Right lobe of liver (tissue), 4 donors: ENCODE measurements at regions not wholly inside any gene's neighbourhood (a gene's known extent, or its start where the extent isn't known, plus 50 kb on each side); places are given as distances from the start of the nearest gene placed in this dataset.
"Not testable (repeated sequence)": the region's sequence is repeated elsewhere in the genome, so short reads cannot be mapped to it uniquely, and the experiment has no call there.

Experiments used
- POLR2A ChIP-seq: fragments of 450-650 bp; IDR thresholded peaks from one replicate; pipeline ENCODE4 v1.6.1; 2017; ENCODE audit warnings: antibody characterized with exemption, mild to moderate bottlenecking
- TF ChIP-seq, protein P1 (sequence below), 4 donors: fragments of 200-600 bp in 3 of 4; fragments of 450-650 bp in 1 of 4; IDR thresholded peaks; one replicate each; pipeline versions ENCODE4 v1.5.1 to v1.8.0; 2016 to 2022; ENCODE audit warnings: antibody characterized with exemption in 4 of 4, mild to moderate bottlenecking in 2 of 4
- donor health status: DM: no; HTN: no; CAD: no.
- donor health status: DM: no; HTN: no; CAD: no.
- donor health status: DM: no; HTN: yes; CAD: no.

DNA sequence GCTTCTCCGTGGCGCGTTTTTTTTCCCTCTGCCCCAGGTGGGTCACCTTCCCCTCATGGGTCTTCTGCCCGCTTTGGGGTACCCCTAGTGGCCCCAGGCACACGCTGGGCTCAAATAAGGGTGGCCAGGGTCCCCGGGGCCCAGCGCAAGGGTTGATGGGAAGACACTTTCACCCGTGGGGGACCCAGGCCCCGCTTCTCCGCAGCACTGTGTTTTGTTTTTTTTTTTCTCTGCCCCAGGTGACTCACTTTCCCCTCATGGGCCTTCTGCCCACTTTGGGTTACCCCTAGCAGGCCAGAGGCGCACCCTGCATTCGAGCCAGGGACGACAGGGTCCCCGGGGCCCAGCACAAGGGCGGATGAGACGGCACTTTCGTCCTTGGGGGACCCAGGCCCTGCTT, 526.7 kb downstream of the FOXD4L4 start:
- TF ChIP-seq, protein P1, sequence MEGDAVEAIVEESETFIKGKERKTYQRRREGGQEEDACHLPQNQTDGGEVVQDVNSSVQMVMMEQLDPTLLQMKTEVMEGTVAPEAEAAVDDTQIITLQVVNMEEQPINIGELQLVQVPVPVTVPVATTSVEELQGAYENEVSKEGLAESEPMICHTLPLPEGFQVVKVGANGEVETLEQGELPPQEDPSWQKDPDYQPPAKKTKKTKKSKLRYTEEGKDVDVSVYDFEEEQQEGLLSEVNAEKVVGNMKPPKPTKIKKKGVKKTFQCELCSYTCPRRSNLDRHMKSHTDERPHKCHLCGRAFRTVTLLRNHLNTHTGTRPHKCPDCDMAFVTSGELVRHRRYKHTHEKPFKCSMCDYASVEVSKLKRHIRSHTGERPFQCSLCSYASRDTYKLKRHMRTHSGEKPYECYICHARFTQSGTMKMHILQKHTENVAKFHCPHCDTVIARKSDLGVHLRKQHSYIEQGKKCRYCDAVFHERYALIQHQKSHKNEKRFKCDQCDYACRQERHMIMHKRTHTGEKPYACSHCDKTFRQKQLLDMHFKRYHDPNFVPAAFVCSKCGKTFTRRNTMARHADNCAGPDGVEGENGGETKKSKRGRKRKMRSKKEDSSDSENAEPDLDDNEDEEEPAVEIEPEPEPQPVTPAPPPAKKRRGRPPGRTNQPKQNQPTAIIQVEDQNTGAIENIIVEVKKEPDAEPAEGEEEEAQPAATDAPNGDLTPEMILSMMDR (IDR thresholded peaks at IDR 0.05) = not testable (repeated sequence)
- TF ChIP-seq POLR2A = not testable (repeated sequence)
